Pons (tissue), 1 donor: ENCODE measurements at regions not wholly inside any gene's neighbourhood (a gene's known extent, or its start where the extent isn't known, plus 50 kb on each side); places are given as distances from the start of the nearest gene placed in this dataset.
"Not testable (repeated sequence)": the region's sequence is repeated elsewhere in the genome, so short reads cannot be mapped to it uniquely, and the experiment has no call there.

Experiments used
- DNase-seq: peaks from one replicate; pipeline ENCODE4 v3.0.0-alpha.2; 2016; ENCODE audit warnings: low spot score

GRCh38 chr2:150700666-150701580, 213.5 kb upstream of the RND3 start:
- DNase-seq = no peak

DNA sequence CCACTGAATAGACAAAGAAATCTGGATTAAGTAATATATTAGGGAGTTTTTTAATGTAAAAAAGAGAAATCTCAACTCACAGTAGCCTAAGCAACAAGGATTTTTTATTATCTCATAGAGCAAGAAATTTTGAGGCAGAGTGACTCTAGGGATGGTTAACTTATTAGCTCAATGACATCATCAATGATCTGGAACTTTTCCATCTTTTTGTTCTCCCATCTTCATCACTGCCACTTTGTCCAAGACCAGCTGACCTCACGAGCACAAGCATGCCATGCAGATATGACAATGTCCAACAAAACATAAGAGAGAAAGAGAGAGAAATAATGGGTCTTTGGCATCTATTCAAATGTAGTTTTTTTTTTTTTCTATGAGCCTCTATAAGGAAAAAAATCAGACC, 211.8 kb upstream of the RND3 start:
- no peak for DNase-seq

GRCh38 chr2:150698016-150698661, 210.7 kb upstream of the RND3 start:
- DNase-seq = no peak

DNA sequence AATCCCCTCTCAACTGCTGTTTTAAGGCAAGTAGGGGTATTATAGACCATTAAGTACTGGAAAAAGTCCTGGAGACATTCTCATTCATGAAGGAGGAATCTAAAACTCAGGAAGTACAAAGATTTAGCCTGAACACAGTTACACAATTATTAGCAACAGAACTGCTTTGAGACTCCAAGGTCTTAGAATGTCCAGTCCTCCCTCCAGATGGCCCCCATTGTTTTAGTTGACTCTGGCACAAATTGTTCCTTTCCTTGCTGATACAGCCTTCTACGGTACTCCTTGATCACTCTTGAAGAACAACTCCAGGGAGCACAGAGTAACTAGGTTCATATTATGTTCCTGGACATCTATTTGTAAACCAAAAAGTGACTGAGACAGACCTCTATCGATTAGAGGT, 210.1 kb upstream of the RND3 start:
- DNase-seq = no peak

GRCh38 chr2:150695451-150696135, 208.1 kb upstream of the RND3 start:
- no peak for DNase-seq

DNA sequence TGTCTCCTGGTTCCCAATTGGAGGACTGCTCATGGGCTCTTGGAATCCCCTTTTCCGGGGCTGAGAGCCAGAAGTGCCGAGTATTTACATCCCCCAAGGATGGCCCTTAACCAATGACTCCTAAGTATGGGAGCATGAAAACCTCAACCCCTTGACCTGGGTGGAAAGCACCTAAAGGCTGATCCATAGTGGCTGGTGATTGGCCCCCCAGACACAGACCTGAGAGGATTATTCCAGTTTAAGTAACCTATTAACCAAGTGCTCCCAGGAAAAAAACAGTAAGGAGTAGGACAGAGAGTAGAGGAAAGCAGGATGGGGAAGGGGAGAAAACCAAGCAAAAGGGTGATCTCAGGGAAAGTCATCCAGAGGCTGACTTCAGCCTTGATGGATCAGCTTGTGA, 206.1 kb upstream of the RND3 start:
- no peak for DNase-seq

- DNase-seq = no peak
These were observed 203.4 kb upstream of the RND3 start for GRCh38 chr2:150690870-150691269.

GRCh38 chr2:150690261-150690660, 202.8 kb upstream of the RND3 start:
- no peak for DNase-seq

DNA sequence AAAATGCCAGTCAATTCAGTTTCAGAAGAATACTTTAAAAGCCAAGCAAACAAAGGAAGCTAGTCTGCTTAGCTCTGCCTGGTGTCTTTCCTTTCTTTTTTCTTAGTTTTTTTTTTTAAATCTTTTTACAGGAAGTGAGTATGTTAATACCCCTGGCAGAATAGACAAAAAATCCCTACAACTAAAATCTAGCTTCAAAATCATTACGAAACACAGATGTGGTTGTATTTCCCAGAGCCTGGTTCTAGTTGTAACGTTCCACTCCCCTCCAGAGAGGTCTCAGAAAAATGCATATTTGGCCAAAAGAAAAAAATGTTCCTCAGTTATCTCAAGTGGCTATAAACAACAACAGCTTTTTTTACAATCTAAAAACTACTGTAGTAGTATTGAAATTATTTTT, 202.1 kb upstream of the RND3 start:
- no peak for DNase-seq

DNA sequence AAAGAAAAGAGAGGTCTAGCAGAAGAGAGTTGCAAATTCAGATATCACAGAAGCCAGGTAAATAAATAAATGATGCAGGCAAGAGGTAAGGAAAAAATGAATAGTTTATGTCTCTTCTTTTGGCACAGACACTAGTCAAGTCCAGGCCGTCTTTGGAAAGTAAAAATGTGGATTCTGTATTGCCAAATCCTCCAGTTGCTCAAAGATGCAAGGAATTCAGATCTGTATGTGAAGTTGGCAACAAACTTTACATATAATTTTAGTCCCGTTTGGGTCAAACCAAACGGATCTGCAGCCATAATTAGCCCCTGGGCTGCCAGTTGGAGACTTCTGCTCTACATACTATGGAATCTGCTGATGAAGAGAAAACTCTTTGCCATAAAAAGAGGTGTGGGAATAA, 200.5 kb upstream of the RND3 start:
- no peak for DNase-seq

DNA sequence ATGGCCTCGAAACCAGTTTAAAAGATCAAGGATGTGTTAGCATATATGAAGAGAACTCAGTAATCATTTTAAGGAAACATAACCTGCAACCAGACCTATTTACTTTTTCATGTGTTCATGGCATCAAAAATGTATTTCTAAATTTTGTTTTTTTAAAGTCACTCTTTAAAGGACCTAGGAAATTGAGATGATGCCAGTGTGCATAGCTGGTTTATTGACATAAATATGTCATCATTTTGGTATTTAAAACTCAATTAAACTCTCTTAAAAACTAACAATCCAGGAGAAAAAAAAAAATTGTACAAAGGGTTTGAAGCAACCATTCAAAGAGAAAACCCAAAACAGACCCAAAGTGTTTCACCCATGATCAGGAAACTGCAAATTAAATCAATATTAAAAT, 198.9 kb upstream of the RND3 start:
- DNase-seq = no peak

GRCh38 chr2:150681120-150681804, 193.8 kb upstream of the RND3 start:
- DNase-seq = no peak

DNA sequence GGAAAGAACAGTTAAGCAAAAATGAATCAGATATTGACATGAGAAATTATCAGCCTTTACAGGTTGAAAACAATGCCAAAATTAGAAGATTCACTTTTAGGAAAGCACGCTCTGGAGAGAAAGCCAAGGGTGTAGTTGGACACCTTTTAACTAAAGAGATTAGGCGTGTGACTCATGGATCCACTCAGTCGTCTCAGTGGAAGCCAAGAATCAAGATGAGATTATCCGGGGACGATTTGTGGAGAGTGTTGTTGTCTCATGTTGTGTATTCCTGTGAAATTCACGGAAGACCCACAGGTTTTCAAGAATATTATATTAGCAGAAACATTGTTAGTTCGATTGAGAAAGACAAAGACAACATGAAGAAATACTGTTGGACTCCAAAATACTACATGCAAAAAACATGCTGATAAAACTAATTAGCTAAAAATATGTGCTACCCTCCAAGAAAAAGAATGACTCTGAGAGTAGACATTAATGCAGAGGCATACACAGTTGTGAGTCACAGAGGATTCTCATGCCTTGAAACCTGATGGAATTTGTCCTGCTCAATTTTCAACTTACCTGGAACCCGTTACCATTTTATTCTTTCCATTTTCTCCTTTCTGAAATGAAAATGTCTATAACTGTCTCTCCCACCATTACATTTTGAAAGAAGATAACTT, 192.1 kb upstream of the RND3 start:
- DNase-seq = no peak

DNA sequence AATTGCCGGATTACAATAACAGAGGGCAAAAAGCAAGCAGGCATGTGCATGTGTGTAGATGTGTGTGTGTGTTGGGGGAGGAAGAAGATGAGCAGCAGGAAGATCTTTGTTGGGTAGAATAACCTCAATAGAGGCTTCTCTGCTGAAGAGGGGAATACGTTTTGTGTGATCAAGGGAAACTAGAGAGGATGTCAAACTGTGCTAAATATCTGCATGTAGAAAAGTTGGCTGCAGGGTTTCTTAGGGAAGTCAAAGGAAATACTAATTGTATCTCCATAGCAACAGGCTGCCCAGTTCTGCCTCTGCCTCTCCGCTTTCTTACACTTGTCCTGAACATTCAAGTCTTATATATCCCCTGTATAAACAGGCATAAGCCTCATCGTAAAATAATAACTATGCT, 190.1 kb upstream of the RND3 start:
- DNase-seq = no peak

GRCh38 chr2:150676747-150677383, 189.4 kb upstream of the RND3 start:
- no peak for DNase-seq

DNA sequence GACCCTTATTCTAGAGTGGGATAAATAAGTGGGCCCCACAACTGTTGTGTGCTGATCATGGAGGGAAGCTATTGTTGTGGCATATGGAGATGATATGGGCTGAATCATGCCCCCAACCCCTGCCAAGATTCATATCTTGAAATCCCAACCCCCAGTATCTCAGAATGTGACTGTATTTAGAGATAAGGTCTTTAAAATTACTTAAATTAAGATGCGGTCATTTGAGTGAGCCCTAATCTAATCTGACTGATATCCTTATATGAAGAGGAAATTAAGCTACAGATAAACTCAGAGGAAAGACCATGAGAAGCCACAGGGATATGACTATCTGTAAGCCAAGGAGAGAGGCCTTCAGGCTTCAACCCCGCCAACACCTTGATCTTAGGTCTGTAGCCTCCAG, 188.3 kb upstream of the RND3 start:
- DNase-seq = no peak

GRCh38 chr2:150674283-150674682, 186.8 kb upstream of the RND3 start:
- DNase-seq = no peak

GRCh38 chr2:150672311-150672710, 184.8 kb upstream of the RND3 start:
- DNase-seq = no peak

GRCh38 chr2:150669492-150669891, 182.0 kb upstream of the RND3 start:
- no peak for DNase-seq

DNA sequence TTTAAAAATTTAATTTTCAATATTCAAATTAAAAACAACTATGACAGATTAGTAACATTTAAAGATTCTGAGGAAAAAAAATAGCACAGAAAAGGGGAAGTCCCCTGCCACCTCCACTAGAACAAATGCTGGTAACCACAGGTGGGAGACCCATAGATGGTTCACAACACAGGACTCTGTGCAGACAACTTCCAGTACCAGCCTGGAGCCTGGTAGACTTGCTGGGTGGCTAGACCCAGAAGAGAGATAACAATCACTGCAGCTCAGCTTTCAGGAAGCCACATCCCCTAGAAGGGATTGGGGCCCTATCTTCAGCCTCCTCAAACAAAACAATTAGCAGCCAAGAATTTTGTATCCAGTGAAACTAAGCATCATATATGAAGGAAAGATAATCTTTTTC, 179.6 kb upstream of the RND3 start:
- DNase-seq = not testable (repeated sequence)

DNA sequence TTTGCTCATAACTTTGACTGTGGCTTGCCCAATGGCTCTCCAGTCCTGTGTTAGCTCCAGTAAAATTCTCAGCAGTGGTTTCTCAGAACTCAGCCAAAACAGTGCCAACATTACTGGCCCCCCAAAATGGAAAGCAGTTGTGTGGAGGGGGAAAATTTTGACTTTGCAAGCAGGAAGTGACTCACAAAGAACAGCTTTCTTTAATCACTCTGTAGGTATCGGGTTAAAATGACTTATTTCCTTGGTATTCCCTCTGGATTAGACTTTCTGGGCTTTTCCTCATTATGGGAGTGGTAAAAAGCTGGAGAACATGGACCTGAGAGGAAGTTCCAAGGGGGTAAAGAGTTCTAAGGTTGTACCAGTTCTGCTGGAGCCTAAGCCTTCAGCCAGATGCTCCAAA, 175.7 kb upstream of the RND3 start:
- no peak for DNase-seq
